H1 (cell line): ENCODE measurements at regions not wholly inside any gene's neighbourhood (a gene's known extent, or its start where the extent isn't known, plus 50 kb on each side); places are given as distances from the start of the nearest gene placed in this dataset.

Source experiments
- CEBPB ChIP-seq: IDR thresholded peaks from 2 replicates; pipeline ENCODE4 v1.6.1; 2012; ENCODE audit warnings: low read depth, low read length
- CTBP2 ChIP-seq: IDR thresholded peaks from 2 replicates; pipeline ENCODE4 v1.7.0; 2011; ENCODE audit warnings: borderline replicate concordance, mild to moderate bottlenecking, moderate library complexity, mixed read lengths, low read length; ENCODE audit not compliant: insufficient read depth, insufficient read length
- JUN ChIP-seq: IDR thresholded peaks from 2 replicates; pipeline ENCODE4 v1.6.1; 2011; ENCODE audit warnings: low read depth, mild to moderate bottlenecking, improper control_type of control experiment, low read length
- PHF8 ChIP-seq: fragments of 200-600 bp; sonication (generic); conservative IDR thresholded peaks from 2 replicates; pipeline ENCODE4 v1.7.1; 2012; ENCODE audit warnings: low read depth, mild to moderate bottlenecking, inconsistent platforms, low read length, moderate library complexity
- TF ChIP-seq, protein P1 (sequence below): IDR thresholded peaks from 2 replicates; pipeline ENCODE4 v1.6.1; 2012; ENCODE audit warnings: inconsistent platforms

- TF ChIP-seq, protein P1, sequence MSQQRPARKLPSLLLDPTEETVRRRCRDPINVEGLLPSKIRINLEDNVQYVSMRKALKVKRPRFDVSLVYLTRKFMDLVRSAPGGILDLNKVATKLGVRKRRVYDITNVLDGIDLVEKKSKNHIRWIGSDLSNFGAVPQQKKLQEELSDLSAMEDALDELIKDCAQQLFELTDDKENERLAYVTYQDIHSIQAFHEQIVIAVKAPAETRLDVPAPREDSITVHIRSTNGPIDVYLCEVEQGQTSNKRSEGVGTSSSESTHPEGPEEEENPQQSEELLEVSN = no peak
- TF ChIP-seq JUN (no peak), PHF8 (no peak), CTBP2 (no peak), CEBPB (no peak)
Measured at GRCh38 chr3:144221761-144222160, 250.1 kb downstream of the DIPK2A start (continued).
